Activated CD4-positive, alpha-beta T cell treated with anti-CD3 and anti-CD28 coated beads, Interleukin-10, Interleukin-2, amounts not matched to agents 100 ng/mL and 50 ng/mL, durations not matched to agents 16 hours and 8 hours (primary cell): ENCODE measurements at regions not wholly inside any gene's neighbourhood (a gene's known extent, or its start where the extent isn't known, plus 50 kb on each side); places are given as distances from the start of the nearest gene placed in this dataset.
"Not testable (repeated sequence)": the region's sequence is repeated elsewhere in the genome, so short reads cannot be mapped to it uniquely, and the experiment has no call there.

Source experiments
- DNase-seq: peaks from one replicate; pipeline ENCODE4 v3.0.0-alpha.2; 2020

- DNase-seq = no peak
Measured at GRCh38 chr1:199832451-199832850, 195.1 kb upstream of the NR5A2 start.

DNA sequence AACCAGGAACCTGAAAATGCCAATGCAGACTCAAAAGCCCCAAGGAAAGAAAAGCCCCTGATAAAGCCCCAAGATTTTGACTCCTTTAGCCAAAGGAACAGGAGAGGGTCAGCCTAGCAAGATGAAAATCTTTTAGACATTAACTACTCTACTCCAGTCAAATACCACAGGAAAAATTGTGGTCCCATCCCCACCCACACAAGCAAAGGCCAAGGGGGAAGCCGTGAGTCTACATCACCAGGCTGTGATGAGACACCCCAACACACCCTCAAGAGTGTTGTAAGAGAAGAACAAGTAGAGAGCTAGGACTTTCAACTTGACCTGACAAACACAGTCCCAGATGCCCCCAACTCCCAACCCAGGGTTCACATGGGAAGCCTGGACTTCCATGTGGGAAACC, 192.8 kb upstream of the NR5A2 start:
- DNase-seq = no peak

GRCh38 chr1:199836430-199836829, 191.1 kb upstream of the NR5A2 start:
- no peak for DNase-seq

DNA sequence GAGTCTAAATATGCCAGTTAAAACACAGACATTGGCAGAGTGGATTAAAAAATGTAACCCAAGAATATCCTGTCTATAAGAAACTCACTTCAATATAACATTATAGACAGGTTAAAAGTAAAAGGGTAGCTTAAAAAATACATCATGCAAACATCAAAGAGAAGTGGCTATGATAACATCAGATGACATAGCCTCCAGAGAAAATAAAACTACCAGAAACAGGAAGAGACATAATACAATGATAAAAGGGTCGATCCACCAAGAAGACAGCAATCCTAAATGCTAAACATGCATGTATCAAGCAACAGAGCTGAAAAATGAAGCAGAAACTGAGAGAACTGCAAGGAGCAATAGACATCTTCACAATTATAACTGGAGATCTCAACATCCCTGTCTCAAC, 190.2 kb upstream of the NR5A2 start:
- DNase-seq = no peak

DNA sequence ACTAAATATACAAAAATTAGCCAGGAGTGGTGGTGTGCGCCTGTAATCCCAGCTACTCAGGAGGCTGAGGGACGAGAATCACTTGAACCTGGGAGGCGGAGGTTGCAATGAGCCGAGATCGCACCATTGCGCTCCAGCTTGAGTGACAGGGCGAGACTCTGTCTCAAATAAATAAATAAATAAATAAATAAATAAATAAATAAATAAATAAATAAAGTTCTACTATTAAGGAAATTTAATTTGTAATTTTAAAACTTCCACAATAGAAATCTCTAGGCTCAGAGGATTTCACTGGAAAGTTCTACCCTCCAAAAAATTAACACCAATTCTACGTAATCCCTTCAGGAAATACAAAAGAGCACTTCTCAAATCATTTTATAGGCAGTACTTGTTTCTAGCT, 187.9 kb upstream of the NR5A2 start:
- not testable (repeated sequence) for DNase-seq

- DNase-seq = not testable (repeated sequence)
Measured at GRCh38 chr1:199843096-199843495, 184.4 kb upstream of the NR5A2 start.

GRCh38 chr1:199843861-199844260, 183.6 kb upstream of the NR5A2 start:
- no peak for DNase-seq

DNA sequence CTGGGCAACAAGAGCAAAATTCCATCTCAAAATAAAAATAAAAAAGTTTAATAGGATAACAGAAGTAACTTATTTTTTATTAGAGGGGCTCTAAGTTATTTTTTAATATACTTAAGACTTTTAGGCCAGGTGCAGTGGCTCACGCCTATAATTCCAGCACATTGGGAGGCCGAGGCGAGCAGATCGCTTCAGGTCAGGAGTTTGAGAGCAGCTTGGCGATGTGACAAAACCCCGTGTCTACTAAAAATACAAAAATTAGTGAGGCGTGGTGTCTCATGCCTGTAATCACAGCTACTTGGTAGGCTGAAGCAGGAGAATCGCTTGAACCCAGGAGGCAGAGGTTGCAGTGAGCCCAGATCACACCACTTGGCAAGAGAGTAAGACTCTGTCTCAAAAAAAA, 180.5 kb upstream of the NR5A2 start:
- no peak for DNase-seq

- no peak for DNase-seq
Measured at GRCh38 chr1:199851439-199852140, 175.9 kb upstream of the NR5A2 start.

DNA sequence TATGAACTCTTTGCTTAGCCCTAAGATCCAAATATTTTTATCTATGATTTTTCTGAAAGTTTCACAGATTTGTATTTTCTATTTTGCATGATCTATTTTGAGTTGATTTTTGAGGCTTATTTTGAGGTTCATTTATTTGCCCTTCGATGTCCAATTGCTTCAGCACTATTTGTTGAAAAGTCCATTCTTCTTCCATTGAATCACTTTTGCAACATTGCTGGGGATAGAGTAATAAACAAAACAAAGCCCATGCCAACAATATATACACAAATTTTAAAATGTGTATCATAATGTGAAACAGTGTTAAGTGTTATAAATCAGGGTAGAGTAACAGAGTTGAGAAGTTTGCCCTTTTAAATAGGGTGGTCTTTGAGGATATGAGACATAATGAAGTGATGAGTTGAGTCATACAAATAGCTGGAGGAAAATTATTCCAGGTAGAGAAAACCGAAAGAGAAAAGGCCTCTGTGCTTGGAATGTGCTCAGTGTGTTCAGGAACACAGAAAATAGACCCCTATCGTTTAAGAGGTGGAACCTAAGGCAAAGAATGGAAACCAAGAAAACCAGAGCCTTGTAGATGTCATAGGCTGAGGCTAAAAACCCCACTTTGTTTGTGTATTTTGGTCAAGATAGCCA, 172.7 kb upstream of the NR5A2 start:
- DNase-seq = no peak

GRCh38 chr1:199855580-199855979, 171.9 kb upstream of the NR5A2 start:
- DNase-seq = no peak

DNA sequence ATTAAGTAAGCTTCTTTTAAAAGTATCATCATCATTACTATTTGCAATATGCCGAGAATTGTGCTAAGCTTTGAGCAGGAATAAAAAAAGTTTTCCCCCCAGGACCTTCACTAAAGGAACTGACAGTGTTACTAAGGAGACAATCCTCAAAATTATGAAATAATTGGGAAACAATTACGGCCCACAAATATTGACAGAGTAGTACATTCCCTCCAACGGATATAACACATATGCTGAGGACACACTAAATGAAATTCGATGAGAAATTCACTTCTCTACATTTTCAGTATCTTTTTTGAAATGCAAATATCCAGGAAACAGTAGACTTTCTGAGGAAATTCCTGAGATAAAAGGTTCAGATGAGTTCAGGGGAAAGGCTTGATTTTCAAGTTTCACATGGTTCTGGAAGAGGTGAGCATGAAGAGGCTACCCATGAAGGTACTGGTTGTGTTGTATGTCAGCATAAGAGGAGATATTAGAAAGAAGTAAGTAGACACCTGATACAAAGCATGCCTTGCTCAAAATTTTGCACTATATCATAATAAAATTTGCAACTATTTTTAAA, 171.2 kb upstream of the NR5A2 start:
- no peak for DNase-seq

DNA sequence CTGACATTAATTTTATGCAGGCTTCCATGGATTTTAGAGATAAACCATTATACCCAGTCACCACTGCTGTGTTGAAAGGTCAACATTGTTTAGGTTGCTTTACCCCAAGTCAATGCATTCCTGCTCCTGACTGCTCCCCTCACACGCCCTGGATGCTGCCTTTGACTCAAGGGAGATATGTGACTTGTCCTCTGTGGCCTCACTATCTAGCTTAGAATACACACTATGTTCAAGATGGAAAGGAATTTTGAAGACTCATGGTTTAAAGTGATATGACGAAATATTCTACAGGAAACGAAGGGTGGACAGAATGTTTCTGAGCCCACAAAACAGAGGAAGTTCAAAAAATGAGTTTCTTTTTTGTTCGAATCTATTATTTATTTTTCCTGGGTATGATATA, 170.4 kb upstream of the NR5A2 start:
- DNase-seq = no peak

DNA sequence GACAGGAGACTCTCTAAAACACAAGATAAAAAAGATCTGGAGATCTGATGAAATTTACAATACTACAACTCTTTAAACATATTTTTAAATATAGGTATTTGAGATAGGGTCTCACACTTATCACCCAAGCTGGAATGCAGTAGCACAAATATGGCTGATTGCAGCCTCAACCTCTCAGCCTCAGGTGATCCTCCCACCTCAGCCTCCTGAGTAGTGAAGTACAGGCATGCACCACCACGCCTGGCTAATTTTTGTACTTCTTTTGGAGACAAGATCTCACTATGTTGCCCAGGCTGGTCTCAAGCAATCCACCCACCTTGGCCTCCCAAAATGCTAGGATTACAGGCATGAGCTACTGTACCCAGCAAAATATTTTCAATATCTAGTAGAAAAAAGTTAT, 170.0 kb upstream of the NR5A2 start:
- DNase-seq = no peak

DNA sequence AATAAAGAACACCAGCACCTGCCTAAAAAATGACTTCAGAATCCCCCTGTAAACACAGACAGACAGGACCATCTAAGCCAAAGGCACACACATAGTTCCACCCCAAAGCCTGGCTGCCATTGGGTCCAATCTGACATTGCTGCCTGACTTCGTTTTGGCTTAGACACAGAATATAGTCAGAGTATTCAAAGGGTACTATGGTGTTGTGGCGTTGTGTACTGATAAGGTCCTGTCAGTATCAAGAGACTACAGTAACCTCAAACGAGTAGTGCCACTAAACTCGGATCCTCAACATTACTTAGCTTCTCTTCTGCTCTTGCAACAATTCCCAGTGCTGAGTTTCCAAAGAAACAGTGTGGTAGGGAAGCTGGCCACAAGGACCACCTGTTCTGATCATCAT, 169.3 kb upstream of the NR5A2 start:
- DNase-seq = no peak

DNA sequence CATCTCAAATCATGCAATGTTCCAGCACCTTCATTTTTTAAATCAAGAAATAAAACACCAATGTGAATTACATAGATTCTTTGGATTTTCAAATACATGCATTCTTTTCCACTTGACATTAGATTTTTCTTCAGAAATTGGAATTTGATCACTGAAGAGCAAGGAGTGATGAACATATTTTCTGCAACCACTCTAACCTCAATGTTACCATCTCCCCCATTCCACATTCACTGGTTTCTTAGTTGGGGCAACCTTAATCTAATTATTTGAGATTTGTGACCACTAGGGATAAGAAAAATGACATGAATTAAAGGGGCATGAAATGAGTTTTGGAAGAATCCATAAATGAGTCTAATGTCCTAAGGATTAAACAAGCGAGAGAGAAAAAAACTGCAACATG, 168.7 kb upstream of the NR5A2 start:
- no peak for DNase-seq

DNA sequence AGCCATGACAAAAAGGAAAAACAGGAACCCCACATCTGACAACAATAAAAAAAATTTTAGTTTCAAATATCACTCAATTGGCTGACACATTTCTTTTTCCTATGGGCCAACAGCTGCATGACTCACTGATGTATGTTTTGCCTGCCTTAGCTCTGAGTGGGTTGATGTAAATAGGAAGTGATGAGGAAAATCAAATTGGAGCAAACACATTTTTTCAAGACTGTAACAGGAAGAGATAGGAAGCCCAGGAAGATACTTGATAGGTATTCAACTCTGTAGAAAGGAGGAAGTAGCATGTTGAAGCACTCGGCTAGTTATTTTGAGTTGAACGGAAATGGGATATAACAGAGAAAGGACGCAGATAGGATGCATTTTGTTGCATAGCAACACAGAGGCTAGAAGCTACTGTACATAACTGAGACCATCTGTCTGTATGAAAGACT, 168.0 kb upstream of the NR5A2 start:
- peak; percentile 0 for DNase-seq

GRCh38 chr1:199861020-199861795, 166.3 kb upstream of the NR5A2 start:
- DNase-seq = no peak

GRCh38 chr1:199862047-199862446, 165.5 kb upstream of the NR5A2 start:
- DNase-seq = no peak

DNA sequence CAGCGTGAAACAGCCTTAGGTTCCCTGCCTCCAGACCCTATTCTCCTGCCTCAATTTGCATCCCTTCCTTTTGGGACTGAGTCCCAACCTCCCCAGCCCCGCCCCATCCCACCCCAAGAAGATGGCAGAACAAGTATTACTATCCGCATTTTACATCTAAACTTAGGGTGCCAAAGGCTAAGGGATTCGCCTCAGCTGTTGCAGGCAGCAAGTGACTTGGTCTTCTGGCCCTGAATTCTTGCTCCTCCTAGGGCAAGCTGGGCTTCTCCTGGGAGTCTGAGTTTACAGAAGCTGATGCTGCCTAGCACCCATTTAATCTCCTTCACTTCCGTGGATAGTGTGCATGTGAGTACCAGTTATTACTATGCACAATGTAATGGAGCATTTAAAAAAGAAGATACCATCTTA, 161.3 kb upstream of the NR5A2 start:
- DNase-seq = no peak

GRCh38 chr1:199867601-199868000, 159.9 kb upstream of the NR5A2 start:
- DNase-seq = no peak

- DNase-seq = no peak
Measured at GRCh38 chr1:199868777-199869176, 158.7 kb upstream of the NR5A2 start.

- no peak for DNase-seq
Measured at GRCh38 chr1:199875337-199875736, 152.2 kb upstream of the NR5A2 start.

DNA sequence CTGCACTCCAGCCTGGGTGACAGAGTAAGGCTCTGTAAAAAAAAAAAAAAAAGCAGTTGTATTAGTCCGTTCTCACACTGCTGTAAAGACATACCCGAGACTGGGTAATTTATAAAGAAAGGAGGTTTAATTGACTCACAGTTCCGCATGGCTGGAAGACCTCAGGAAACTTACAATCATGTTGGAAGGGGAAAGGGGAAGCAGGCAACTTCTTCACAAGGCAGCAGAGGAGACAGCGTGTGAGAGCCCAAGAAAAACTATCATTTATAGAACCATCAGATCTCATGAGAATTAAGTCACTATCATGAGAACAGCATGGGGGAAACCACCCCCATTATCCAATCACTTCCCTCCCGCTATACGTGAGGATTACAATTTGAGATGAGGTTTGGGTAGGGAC, 151.7 kb upstream of the NR5A2 start:
- no peak for DNase-seq
